Cerebellar cortex (tissue), 1 donor: ENCODE measurements at regions not wholly inside any gene's neighbourhood (a gene's known extent, or its start where the extent isn't known, plus 50 kb on each side); places are given as distances from the start of the nearest gene placed in this dataset.
"Not testable (repeated sequence)": the region's sequence is repeated elsewhere in the genome, so short reads cannot be mapped to it uniquely, and the experiment has no call there.

Experiments
- DNase-seq: peaks from one replicate; pipeline ENCODE4 v3.0.0-alpha.2; 2015; ENCODE audit warnings: low spot score

- no peak for DNase-seq
These were observed 281.0 kb downstream of the ALG10 start for GRCh38 chr12:34303091-34303870.

- no peak for DNase-seq
These were observed 281.7 kb downstream of the ALG10 start for GRCh38 chr12:34304001-34304400.

GRCh38 chr12:34304546-34304945 lies 282.2 kb downstream of the ALG10 start:
- no peak for DNase-seq

GRCh38 chr12:34305176-34305575 lies 282.9 kb downstream of the ALG10 start:
- no peak for DNase-seq

- no peak for DNase-seq
These were observed 284.0 kb downstream of the ALG10 start for GRCh38 chr12:34306133-34306830.

- DNase-seq: not testable (repeated sequence)
These were observed 287.8 kb downstream of the ALG10 start for GRCh38 chr12:34309806-34310804.

- DNase-seq: no peak
These were observed 289.0 kb downstream of the ALG10 start for GRCh38 chr12:34311337-34311736.

GRCh38 chr12:34327671-34328070 lies 305.4 kb downstream of the ALG10 start:
- DNase-seq: no peak

- DNase-seq: no peak
These were observed 311.0 kb downstream of the ALG10 start for GRCh38 chr12:34333337-34333736.

GRCh38 chr12:34334538-34334937 lies 312.2 kb downstream of the ALG10 start:
- DNase-seq: no peak

GRCh38 chr12:34334953-34335743 lies 312.9 kb downstream of the ALG10 start:
- DNase-seq: no peak

GRCh38 chr12:34335819-34336262 lies 313.5 kb downstream of the ALG10 start:
- no peak for DNase-seq

- no peak for DNase-seq
These were observed 314.5 kb downstream of the ALG10 start for GRCh38 chr12:34336619-34337465.

GRCh38 chr12:34338751-34339150 lies 316.5 kb downstream of the ALG10 start:
- no peak for DNase-seq

- no peak for DNase-seq
These were observed 317.6 kb downstream of the ALG10 start for GRCh38 chr12:34339922-34340321.

- DNase-seq: no peak
These were observed 318.5 kb downstream of the ALG10 start for GRCh38 chr12:34340534-34341361.

- DNase-seq: no peak
These were observed 319.1 kb downstream of the ALG10 start for GRCh38 chr12:34341362-34341733.

- no peak for DNase-seq
These were observed 319.8 kb downstream of the ALG10 start for GRCh38 chr12:34342048-34342447.

GRCh38 chr12:34343345-34343744 lies 321.0 kb downstream of the ALG10 start:
- no peak for DNase-seq

- no peak for DNase-seq
These were observed 321.5 kb downstream of the ALG10 start for GRCh38 chr12:34343766-34344165.
